Hepatocyte (in vitro differentiated cells): ENCODE measurements at regions not wholly inside any gene's neighbourhood (a gene's known extent, or its start where the extent isn't known, plus 50 kb on each side); places are given as distances from the start of the nearest gene placed in this dataset.

Experiments used
- CTCF ChIP-seq: fragments of 200-600 bp; sonication (generic); IDR thresholded peaks from 2 replicates; pipeline ENCODE4 v1.5.1; 2016; ENCODE audit warnings: antibody characterized with exemption, mild to moderate bottlenecking; ENCODE audit not compliant: poor library complexity
- EZH2 ChIP-seq: fragments of 200-600 bp; sonication (generic); IDR thresholded peaks from 2 replicates; pipeline ENCODE4 v1.6.1; 2016; ENCODE audit warnings: antibody characterized with exemption, mild to moderate bottlenecking, borderline replicate concordance
- EZH2phosphoT487 ChIP-seq: fragments of 200-600 bp; sonication (generic); IDR thresholded peaks from one replicate; pipeline ENCODE4 v1.6.1; 2018; ENCODE audit warnings: antibody characterized with exemption, mild to moderate bottlenecking, low read depth, moderate library complexity; ENCODE audit not compliant: unreplicated experiment, severe bottlenecking

- TF ChIP-seq CTCF (no peak), EZH2 (no peak), EZH2phosphoT487 (no peak)
Measured at GRCh38 chr3:3631114-3631513, 168.1 kb upstream of the LRRN1 start.
